ENCODE measurements at regions not wholly inside any gene's neighbourhood (a gene's known extent, or its start where the extent isn't known, plus 50 kb on each side); places are given as distances from the start of the nearest gene placed in this dataset.
"Not testable (repeated sequence)": the region's sequence is repeated elsewhere in the genome, so short reads cannot be mapped to it uniquely, and the experiment has no call there.

DNA sequence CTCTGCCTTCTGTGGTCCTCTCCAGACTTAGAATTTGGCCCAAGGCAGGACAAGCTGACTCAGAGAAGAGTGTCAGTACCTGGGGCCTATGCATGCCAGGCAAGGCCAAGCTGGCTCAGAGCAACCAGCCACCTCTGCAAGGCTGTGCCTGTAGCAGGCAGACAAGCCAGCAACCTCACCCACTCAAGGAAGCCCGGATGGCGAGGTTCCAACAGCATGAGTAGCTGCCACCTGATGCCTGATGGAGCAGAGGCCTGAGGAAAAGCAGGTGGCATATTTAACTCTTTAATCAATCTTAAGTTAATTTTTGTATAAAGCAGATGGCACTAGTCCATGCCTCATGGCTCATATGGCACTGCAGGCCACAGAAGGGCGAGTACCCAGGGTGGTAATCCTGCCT lies 3595.8 kb upstream of the OR11H1 start:
- DNase-seq (ENCODE audit: low spot score in 2 of 2), result peak in 1 of 2 donors; percentile 22
- H3K27ac ChIP-seq; H3K4me1 ChIP-seq; H3K9me3 ChIP-seq; H3K27me3 ChIP-seq; intact Hi-C loops (cut with DNase I; ENCODE audit: low total_unique reads); H3K36me3 ChIP-seq; H3K4me3 ChIP-seq: not testable (repeated sequence)

DNA sequence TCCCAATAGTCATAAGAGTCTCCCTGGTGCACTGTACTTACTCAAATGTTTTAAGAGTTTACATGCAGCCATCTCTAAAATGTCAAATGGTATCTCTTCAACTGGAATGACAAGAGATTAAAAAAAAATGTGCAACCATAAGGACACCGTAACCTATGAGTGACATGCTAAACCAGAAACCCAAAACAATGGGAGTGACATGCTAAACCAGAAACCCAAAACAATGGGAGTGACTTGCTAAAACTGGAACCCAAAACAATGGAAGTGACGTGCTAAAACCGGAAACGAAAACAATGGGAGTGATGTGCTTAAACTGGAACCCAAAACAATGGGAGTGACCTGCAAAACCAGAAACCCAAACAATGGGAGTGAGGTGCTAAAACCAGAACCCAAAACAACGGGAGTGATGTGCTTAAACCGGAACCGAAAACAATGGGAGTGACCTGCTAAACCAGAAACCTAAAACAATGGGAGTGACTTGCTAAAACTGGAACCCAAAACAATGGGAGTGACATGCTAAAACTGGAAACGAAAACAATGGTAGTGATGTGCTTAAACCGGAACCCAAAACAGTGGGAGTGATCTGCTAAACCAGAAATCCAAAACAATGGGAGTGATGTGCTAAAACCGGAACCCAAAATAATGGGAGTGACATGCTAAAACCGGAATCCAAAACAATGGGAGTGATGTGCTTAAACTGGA lies 3559.9 kb upstream of the OR11H1 start:
- intact Hi-C loops (cut with DNase I; ENCODE audit: low total_unique reads), result not testable (repeated sequence)

DNA sequence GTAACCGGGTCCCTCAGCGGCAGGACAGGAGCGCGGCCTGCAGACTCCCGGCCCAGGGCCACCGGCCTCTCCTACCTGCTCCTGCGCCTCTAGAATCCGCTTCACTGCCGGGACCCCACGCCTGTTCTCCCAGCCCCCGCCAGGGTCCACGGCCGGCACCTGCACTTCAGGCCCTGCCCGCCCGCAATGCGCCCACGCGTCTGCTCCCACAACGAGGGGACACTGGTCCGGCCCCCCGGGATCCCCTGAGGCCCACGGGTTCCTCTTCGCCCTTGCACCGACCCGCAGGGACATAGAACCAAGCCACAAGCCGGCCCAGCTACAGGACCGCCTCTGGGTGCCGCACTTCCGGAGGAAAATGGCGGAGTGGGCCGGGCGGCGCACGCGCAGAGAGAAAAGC lies 3554.1 kb upstream of the OR11H1 start:
- DNase-seq (ENCODE audit: low spot score in 2 of 2); H3K9me3 ChIP-seq; H3K4me1 ChIP-seq; intact Hi-C loops (cut with DNase I; ENCODE audit: low total_unique reads); H3K27ac ChIP-seq; H3K27me3 ChIP-seq; H3K36me3 ChIP-seq: not testable (repeated sequence)
- peak overlapping the region in 1 of 3 donors; percentile 49 for H3K4me3 ChIP-seq

More for the DNA sequence above, 3559.9 kb upstream of the OR11H1 start:
- H3K9me3 ChIP-seq; H3K36me3 ChIP-seq; H3K4me3 ChIP-seq; H3K27ac ChIP-seq; H3K27me3 ChIP-seq; DNase-seq (ENCODE audit: low spot score in 2 of 2); H3K4me1 ChIP-seq: not testable (repeated sequence)
